ENCODE measurements at regions not wholly inside any gene's neighbourhood (a gene's known extent, or its start where the extent isn't known, plus 50 kb on each side); places are given as distances from the start of the nearest gene placed in this dataset.

DNA sequence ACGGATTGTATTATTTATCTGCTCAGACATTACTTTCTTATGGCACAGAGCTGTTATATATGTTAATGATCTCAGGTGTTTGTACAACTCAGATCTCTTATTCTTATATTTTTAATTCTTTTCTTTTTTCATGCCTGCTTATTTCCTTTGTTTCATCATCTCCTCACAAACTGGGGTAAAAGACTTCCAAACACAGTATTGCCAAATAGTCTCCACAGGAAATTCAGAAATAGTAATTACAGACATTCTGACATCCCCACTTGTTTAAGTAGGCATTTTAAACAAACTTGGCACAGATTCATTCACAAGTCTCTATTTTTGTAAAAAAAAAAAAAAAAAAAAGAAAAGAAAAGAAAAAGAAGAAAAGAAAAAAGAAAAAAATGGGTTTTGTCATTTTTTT is 129.7 kb upstream of the USP38 start:
- Mint-ChIP-seq H3K27ac (no peak overlapping the region), H3K4me3 (no peak overlapping the region), H3K4me1 (no peaks in the 10 kb centered on the region), H3K9me3 (peaks cover 8% of the 10 kb centered on the region), H3K36me3 (ENCODE audit: low read depth) (no peaks in the 10 kb centered on the region), H3K27me3 (ENCODE audit: low read depth, poor library complexity) (peaks cover 4% of the 10 kb centered on the region)
- no peak for DNase-seq
- TF ChIP-seq, protein P1, sequence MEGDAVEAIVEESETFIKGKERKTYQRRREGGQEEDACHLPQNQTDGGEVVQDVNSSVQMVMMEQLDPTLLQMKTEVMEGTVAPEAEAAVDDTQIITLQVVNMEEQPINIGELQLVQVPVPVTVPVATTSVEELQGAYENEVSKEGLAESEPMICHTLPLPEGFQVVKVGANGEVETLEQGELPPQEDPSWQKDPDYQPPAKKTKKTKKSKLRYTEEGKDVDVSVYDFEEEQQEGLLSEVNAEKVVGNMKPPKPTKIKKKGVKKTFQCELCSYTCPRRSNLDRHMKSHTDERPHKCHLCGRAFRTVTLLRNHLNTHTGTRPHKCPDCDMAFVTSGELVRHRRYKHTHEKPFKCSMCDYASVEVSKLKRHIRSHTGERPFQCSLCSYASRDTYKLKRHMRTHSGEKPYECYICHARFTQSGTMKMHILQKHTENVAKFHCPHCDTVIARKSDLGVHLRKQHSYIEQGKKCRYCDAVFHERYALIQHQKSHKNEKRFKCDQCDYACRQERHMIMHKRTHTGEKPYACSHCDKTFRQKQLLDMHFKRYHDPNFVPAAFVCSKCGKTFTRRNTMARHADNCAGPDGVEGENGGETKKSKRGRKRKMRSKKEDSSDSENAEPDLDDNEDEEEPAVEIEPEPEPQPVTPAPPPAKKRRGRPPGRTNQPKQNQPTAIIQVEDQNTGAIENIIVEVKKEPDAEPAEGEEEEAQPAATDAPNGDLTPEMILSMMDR (IDR thresholded peaks at IDR 0.05), result no peak

DNA sequence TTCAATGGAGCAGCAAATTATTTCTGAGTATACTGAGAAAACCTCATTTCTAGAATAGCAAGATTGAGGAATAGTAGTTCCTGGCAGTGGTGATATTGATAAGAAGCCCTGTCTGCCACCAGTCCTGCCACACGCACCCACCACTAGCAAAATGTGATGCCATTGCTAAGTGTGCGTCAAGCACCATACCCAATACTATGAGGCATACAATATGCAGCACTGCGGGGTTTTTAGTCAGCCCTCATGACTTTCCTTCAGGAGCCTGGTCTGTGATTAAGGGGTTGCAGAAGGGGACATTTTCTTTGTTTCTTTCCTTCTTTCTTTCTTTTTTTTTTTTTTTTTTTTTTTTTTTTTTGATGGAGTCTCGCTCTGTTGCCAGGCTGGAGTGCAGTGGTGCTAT is 128.7 kb upstream of the USP38 start:
- no peak for DNase-seq
- Mint-ChIP-seq H3K36me3 (ENCODE audit: low read depth) (no peaks in the 10 kb centered on the region), H3K9me3 (peaks cover 8% of the 10 kb centered on the region), H3K27me3 (ENCODE audit: low read depth, poor library complexity) (peaks cover 4% of the 10 kb centered on the region), H3K27ac (no peak overlapping the region), H3K4me3 (no peak overlapping the region), H3K4me1 (no peaks in the 10 kb centered on the region)
- TF ChIP-seq, protein P1 (IDR thresholded peaks at IDR 0.05), result no peak

DNA sequence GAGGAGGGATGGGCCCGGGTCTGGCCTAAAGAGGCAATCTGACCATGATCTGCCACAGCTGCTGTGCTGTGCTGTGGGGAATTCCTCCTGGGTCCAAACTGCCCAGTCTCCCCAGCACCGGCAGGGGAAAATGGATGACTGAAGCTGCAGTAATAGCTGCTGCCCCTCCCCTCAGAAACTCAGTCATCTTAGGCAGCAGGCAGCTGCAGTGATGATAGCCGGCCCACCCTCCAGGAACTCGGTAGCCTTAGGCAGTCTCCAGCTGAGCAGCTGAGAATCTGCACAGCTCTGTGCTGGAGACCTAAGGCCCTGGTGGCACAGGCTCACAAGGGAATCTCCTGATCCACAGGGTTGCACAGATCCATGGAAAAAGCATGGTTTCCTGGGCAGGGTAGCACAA is 113.4 kb upstream of the USP38 start:
- no peak overlapping the region for H3K27ac Mint-ChIP-seq
- no peak for DNase-seq
- peaks cover 3% of the 10 kb centered on the region for H3K27me3 Mint-ChIP-seq (ENCODE audit: low read depth, poor library complexity)
- TF ChIP-seq, protein P1 (IDR thresholded peaks at IDR 0.05), result no peak
- H3K36me3 Mint-ChIP-seq (ENCODE audit: low read depth), result no peaks in the 10 kb centered on the region
- peaks cover 32% of the 10 kb centered on the region for H3K9me3 Mint-ChIP-seq
- H3K4me1 Mint-ChIP-seq, result no peaks in the 10 kb centered on the region
- H3K4me3 Mint-ChIP-seq, result no peak overlapping the region

DNA sequence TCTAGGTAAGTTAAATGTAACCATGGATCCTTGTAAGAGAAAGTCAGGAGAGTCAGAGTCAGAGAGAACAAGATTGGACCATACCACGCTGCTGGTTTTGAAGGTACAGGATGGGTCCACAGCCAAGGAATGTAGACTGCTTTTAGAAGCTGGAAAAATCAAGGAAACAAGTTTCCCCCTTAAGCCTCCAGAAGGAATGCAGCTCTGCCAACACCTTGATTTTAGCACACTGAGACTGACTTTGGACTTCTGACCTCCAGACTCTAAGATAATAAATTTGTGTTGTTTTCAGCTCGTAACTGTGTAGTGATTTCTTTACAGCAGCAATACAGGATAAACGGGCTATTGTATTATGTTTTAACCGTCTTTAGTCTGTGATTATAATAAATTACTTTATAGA is 108.0 kb upstream of the USP38 start:
- Mint-ChIP-seq H3K27ac (no peak overlapping the region), H3K4me1 (no peaks in the 10 kb centered on the region), H3K4me3 (no peak overlapping the region), H3K36me3 (ENCODE audit: low read depth) (no peaks in the 10 kb centered on the region), H3K9me3 (peaks cover 9% of the 10 kb centered on the region), H3K27me3 (ENCODE audit: low read depth, poor library complexity) (no peaks in the 10 kb centered on the region)
- no peak for DNase-seq
- TF ChIP-seq, protein P1 (IDR thresholded peaks at IDR 0.05), result no peak

DNA sequence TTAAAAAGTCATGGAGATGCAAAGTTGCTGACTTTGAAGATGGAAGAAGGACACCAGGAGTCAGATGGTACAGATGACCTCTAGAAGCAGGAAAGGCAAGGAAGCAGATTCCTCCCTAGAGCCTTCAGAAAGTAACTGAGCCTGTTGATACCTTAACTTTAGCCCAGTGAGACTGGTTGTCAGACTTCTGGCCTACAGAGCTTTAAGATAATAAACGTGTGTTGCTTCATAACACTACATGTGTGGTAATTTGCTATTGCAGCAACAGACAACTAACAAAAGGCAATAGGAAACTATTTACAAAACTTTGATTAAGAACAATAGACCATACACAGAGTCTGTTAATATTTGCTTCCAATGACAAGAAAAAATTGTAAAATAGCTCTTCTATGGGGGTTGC is 102.0 kb upstream of the USP38 start:
- H3K9me3 Mint-ChIP-seq, result no peaks in the 10 kb centered on the region
- no peaks in the 10 kb centered on the region for H3K27me3 Mint-ChIP-seq (ENCODE audit: low read depth, poor library complexity)
- no peaks in the 10 kb centered on the region for H3K4me1 Mint-ChIP-seq
- TF ChIP-seq, protein P1 (IDR thresholded peaks at IDR 0.05), result no peak
- no peak overlapping the region for H3K27ac Mint-ChIP-seq
- no peak overlapping the region for H3K4me3 Mint-ChIP-seq
- H3K36me3 Mint-ChIP-seq (ENCODE audit: low read depth), result no peaks in the 10 kb centered on the region
- no peak for DNase-seq

DNA sequence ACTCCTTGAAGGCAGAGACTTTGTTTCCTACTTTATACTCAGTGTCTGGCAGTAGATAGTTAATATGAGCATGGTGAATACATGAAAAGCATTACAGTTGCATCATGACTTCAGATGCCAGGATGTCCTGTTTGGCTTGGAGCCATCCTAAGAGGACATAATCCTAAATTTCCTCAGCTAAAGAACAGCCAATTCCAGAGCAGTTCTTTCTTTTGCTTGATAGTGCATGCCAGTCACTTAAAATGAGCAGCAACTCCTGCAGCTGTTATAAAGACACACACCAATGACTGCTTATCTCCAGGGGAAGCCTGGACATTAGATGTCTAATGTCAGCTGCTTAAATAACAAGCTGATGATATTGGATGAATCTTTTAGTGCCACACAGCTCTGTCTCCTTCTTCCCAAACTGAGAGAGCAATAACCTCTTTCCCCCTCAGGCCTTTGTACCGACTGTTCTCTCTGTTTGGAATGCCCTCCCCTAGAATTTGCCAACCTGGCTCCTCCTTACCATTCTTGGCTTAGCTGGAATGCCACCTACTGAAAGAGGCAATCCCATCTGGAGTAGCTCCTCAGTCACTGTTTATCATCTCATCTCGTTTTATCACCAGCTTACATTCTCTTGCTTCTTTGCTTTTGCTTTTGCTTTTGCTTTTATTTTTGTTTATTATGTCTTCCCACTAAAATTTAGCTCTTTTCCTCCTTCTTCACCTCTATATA is 100.8 kb upstream of the USP38 start:
- DNase-seq, result no peak
- no peaks in the 10 kb centered on the region for H3K27me3 Mint-ChIP-seq (ENCODE audit: low read depth, poor library complexity)

More for the DNA sequence above, 100.8 kb upstream of the USP38 start:
- H3K27ac Mint-ChIP-seq, result no peak overlapping the region
- H3K9me3 Mint-ChIP-seq, result no peaks in the 10 kb centered on the region
- no peak overlapping the region for H3K4me3 Mint-ChIP-seq
- TF ChIP-seq, protein P1 (IDR thresholded peaks at IDR 0.05), result no peak
- no peaks in the 10 kb centered on the region for H3K4me1 Mint-ChIP-seq
- no peaks in the 10 kb centered on the region for H3K36me3 Mint-ChIP-seq (ENCODE audit: low read depth)

Data from nephron progenitor cell (in vitro differentiated cells).